ENCODE measurements at regions not wholly inside any gene's neighbourhood (a gene's known extent, or its start where the extent isn't known, plus 50 kb on each side); places are given as distances from the start of the nearest gene placed in this dataset.

GRCh38 chr15:95990833-95991232 is 339.7 kb upstream of the NR2F2 start:
- DNase-seq (ENCODE audit: low read depth, low spot score): no peak

- DNase-seq (ENCODE audit: low read depth, low spot score): no peak
Observed at GRCh38 chr15:95994418-95994817, 336.1 kb upstream of the NR2F2 start.

GRCh38 chr15:95995375-95996168 is 334.9 kb upstream of the NR2F2 start:
- no peak for DNase-seq (ENCODE audit: low read depth, low spot score)

GRCh38 chr15:95996494-95996893 is 334.0 kb upstream of the NR2F2 start:
- DNase-seq (ENCODE audit: low read depth, low spot score): no peak

- no peak for DNase-seq (ENCODE audit: low read depth, low spot score)
Observed at GRCh38 chr15:95998935-95999334, 331.6 kb upstream of the NR2F2 start.

GRCh38 chr15:96002890-96003859 is 327.3 kb upstream of the NR2F2 start:
- DNase-seq (ENCODE audit: low read depth, low spot score): no peak

GRCh38 chr15:96005906-96006305 is 324.6 kb upstream of the NR2F2 start:
- no peak for DNase-seq (ENCODE audit: low read depth, low spot score)

GRCh38 chr15:96011136-96011535 is 319.4 kb upstream of the NR2F2 start:
- no peak for DNase-seq (ENCODE audit: low read depth, low spot score)

- no peak for DNase-seq (ENCODE audit: low read depth, low spot score)
Observed at GRCh38 chr15:96014939-96015338, 315.6 kb upstream of the NR2F2 start.

GRCh38 chr15:96019114-96019513 is 311.4 kb upstream of the NR2F2 start:
- no peak for DNase-seq (ENCODE audit: low read depth, low spot score)

- DNase-seq (ENCODE audit: low read depth, low spot score): no peak
Observed at GRCh38 chr15:96020133-96020532, 310.4 kb upstream of the NR2F2 start.

GRCh38 chr15:96020797-96021196 is 309.7 kb upstream of the NR2F2 start:
- DNase-seq (ENCODE audit: low read depth, low spot score): no peak

GRCh38 chr15:96023081-96023480 is 307.4 kb upstream of the NR2F2 start:
- no peak for DNase-seq (ENCODE audit: low read depth, low spot score)

GRCh38 chr15:96027501-96027900 is 303.0 kb upstream of the NR2F2 start:
- no peak for DNase-seq (ENCODE audit: low read depth, low spot score)

GRCh38 chr15:96028620-96029019 is 301.9 kb upstream of the NR2F2 start:
- no peak for DNase-seq (ENCODE audit: low read depth, low spot score)

- DNase-seq (ENCODE audit: low read depth, low spot score): no peak
Observed at GRCh38 chr15:96029172-96029571, 301.3 kb upstream of the NR2F2 start.

GRCh38 chr15:96031426-96032110 is 298.9 kb upstream of the NR2F2 start:
- DNase-seq (ENCODE audit: low read depth, low spot score): no peak

- no peak for DNase-seq (ENCODE audit: low read depth, low spot score)
Observed at GRCh38 chr15:96035091-96035490, 295.4 kb upstream of the NR2F2 start.

- no peak for DNase-seq (ENCODE audit: low read depth, low spot score)
Observed at GRCh38 chr15:96035635-96036034, 294.9 kb upstream of the NR2F2 start.

GRCh38 chr15:96037584-96037983 is 292.9 kb upstream of the NR2F2 start:
- DNase-seq (ENCODE audit: low read depth, low spot score): no peak

- no peak for DNase-seq (ENCODE audit: low read depth, low spot score)
Observed at GRCh38 chr15:96038131-96038530, 292.4 kb upstream of the NR2F2 start.

GRCh38 chr15:96038650-96039049 is 291.9 kb upstream of the NR2F2 start:
- no peak for DNase-seq (ENCODE audit: low read depth, low spot score)

Data from smooth muscle cell of the brain vasculature (primary cell).